ENCODE measurements at regions not wholly inside any gene's neighbourhood (a gene's known extent, or its start where the extent isn't known, plus 50 kb on each side); places are given as distances from the start of the nearest gene placed in this dataset.

DNA sequence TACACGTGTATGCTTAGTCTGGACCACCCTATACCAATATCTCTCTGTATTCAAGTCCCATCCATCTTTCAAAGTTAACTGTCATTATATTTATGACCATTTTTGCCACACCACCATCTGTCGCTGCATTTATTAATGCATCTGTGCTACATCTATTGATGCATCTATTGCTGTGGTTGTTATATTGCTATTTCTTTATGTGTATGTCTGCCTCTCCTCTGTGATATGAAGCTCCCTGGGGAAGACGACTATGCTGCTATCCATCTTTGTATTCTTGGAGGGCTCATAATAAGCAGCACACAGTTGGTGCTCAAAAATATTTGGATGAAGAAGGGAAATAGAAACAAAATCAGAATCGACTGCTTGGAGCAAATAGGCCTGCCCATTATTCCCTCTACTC, 357.6 kb downstream of the RPS29 start:
- TF ChIP-seq CTCF (conservative IDR thresholded peaks at IDR 0.05; ENCODE audit: low read depth, low read length) = no peak
- no peak for TF ChIP-seq EZH2 (IDR thresholded peaks at IDR 0.05; ENCODE audit: low read length, unreplicated experiment)
